IPS DF 6.9 (cell line): ENCODE measurements at regions not wholly inside any gene's neighbourhood (a gene's known extent, or its start where the extent isn't known, plus 50 kb on each side); places are given as distances from the start of the nearest gene placed in this dataset.
"Not testable (repeated sequence)": the region's sequence is repeated elsewhere in the genome, so short reads cannot be mapped to it uniquely, and the experiment has no call there.

Source experiments
- DNase-seq: peaks from one replicate; pipeline ENCODE4 v3.0.0-alpha.2; 2013; ENCODE audit warnings: low read depth, low spot score
- H3K27ac ChIP-seq: one replicate; pipeline ENCODE4 v1.5.1; 2013; ENCODE audit warnings: low read length, control low read depth
- H3K27me3 ChIP-seq: 2 replicates; pipeline ENCODE4 v1.6.1; 2013; ENCODE audit warnings: mild to moderate bottlenecking, low read length; ENCODE audit not compliant: control insufficient read depth, insufficient read depth
- H3K36me3 ChIP-seq: 2 replicates; pipeline ENCODE4 v1.6.1; 2013; ENCODE audit warnings: low read length; ENCODE audit not compliant: control insufficient read depth, insufficient read depth
- H3K4me1 ChIP-seq: 2 replicates; pipeline ENCODE4 v1.6.1; 2013; ENCODE audit warnings: low read length; ENCODE audit not compliant: control insufficient read depth, insufficient read depth
- H3K4me3 ChIP-seq: 2 replicates; pipeline ENCODE4 v1.5.1; 2013; ENCODE audit warnings: mild to moderate bottlenecking, low read length
- H3K9me3 ChIP-seq: 2 replicates; pipeline ENCODE4 v1.6.1; 2013; ENCODE audit warnings: low read length, inconsistent platforms; ENCODE audit not compliant: control insufficient read depth, insufficient read depth
- WGBS: extraction: QIAGEN DNeasy Blood & Tissue Kit; methylation state at CpG from one replicate; pipeline ENCODE4 v1.1.7; 2013; ENCODE audit warnings: mixed read lengths, missing lambda C conversion rate; ENCODE audit not compliant: insufficient read length, insufficient coverage; 5-methylcytosine and 5-hydroxymethylcytosine counted together

- no peaks in the 10 kb centered on the region for H3K9me3 ChIP-seq
- WGBS = no CpG with 5 or more reads among the region's 1 CpG
- DNase-seq = no peak
- no peaks in the 10 kb centered on the region for H3K36me3 ChIP-seq
- H3K27ac ChIP-seq = no peak overlapping the region
- no peaks in the 10 kb centered on the region for H3K27me3 ChIP-seq
- H3K4me3 ChIP-seq = no peak overlapping the region
- no peaks in the 10 kb centered on the region for H3K4me1 ChIP-seq
These were observed 560.6 kb downstream of the TOX3 start for GRCh38 chr16:51986301-51986700.

GRCh38 chr16:51985126-51985525 lies 561.8 kb downstream of the TOX3 start:
- Histone ChIP-seq H3K27ac (no peak overlapping the region), H3K36me3 (no peaks in the 10 kb centered on the region), H3K4me3 (no peak overlapping the region), H3K4me1 (no peaks in the 10 kb centered on the region), H3K9me3 (no peaks in the 10 kb centered on the region), H3K27me3 (no peaks in the 10 kb centered on the region)
- DNase-seq = no peak
- no CpG with 5 or more reads among the region's 2 CpGs for WGBS

- Histone ChIP-seq H3K36me3 (no peaks in the 10 kb centered on the region), H3K27ac (no peak overlapping the region), H3K4me3 (no peak overlapping the region), H3K9me3 (no peaks in the 10 kb centered on the region), H3K4me1 (no peaks in the 10 kb centered on the region), H3K27me3 (no peaks in the 10 kb centered on the region)
- no CpG with 5 or more reads among the region's 2 CpGs for WGBS
- DNase-seq = no peak
These were observed 562.5 kb downstream of the TOX3 start for GRCh38 chr16:51984395-51984794.

GRCh38 chr16:51982715-51983680 lies 563.9 kb downstream of the TOX3 start:
- DNase-seq = peak; percentile 52
- no CpG with 5 or more reads among the region's 11 CpGs for WGBS
- no peak overlapping the region for H3K27ac ChIP-seq

GRCh38 chr16:51981725-51982124 lies 565.2 kb downstream of the TOX3 start:
- no CpG with 5 or more reads among the region's 3 CpGs for WGBS
- H3K36me3 ChIP-seq = no peaks in the 10 kb centered on the region
- no peak overlapping the region for H3K4me3 ChIP-seq
- no peak for DNase-seq
- H3K4me1 ChIP-seq = no peaks in the 10 kb centered on the region
- no peaks in the 10 kb centered on the region for H3K27me3 ChIP-seq
- H3K9me3 ChIP-seq = no peaks in the 10 kb centered on the region
- H3K27ac ChIP-seq = no peak overlapping the region

More at GRCh38 chr16:51982715-51983680, 563.9 kb downstream of the TOX3 start:
- H3K27me3 ChIP-seq = no peaks in the 10 kb centered on the region
- no peaks in the 10 kb centered on the region for H3K9me3 ChIP-seq
- no peaks in the 10 kb centered on the region for H3K4me1 ChIP-seq
- H3K36me3 ChIP-seq = no peaks in the 10 kb centered on the region
- H3K4me3 ChIP-seq = no peak overlapping the region

GRCh38 chr16:51977506-51977905 lies 569.4 kb downstream of the TOX3 start:
- not testable (repeated sequence) for H3K4me1 ChIP-seq, H3K27ac ChIP-seq, H3K4me3 ChIP-seq, DNase-seq, H3K27me3 ChIP-seq, H3K9me3 ChIP-seq, H3K36me3 ChIP-seq
- 100% methylated on average over 1 of the region's 2 CpGs for WGBS

GRCh38 chr16:51971184-51971583 lies 575.8 kb downstream of the TOX3 start:
- WGBS = no CpG with 5 or more reads among the region's 4 CpGs
- no peaks in the 10 kb centered on the region for H3K27me3 ChIP-seq
- no peak overlapping the region for H3K4me3 ChIP-seq
- no peak overlapping the region for H3K27ac ChIP-seq
- no peaks in the 10 kb centered on the region for H3K36me3 ChIP-seq
- peak; percentile 39 for DNase-seq
- H3K4me1 ChIP-seq = 0 out of 2 replicates have a peak, but pooled peaks cover 3% of the 10 kb centered on the region
- no peaks in the 10 kb centered on the region for H3K9me3 ChIP-seq

- Histone ChIP-seq H3K9me3 (no peaks in the 10 kb centered on the region), H3K27me3 (no peaks in the 10 kb centered on the region), H3K27ac (no peak overlapping the region), H3K36me3 (no peaks in the 10 kb centered on the region), H3K4me1 (0 out of 2 replicates have a peak, but pooled peaks cover 3% of the 10 kb centered on the region), H3K4me3 (no peak overlapping the region)
- WGBS = no CpG with 5 or more reads among the region's 1 CpG
- DNase-seq = no peak
These were observed 578.2 kb downstream of the TOX3 start for GRCh38 chr16:51968749-51969148.

GRCh38 chr16:51967646-51968045 lies 579.3 kb downstream of the TOX3 start:
- 0 out of 2 replicates have a peak, but pooled peaks cover 3% of the 10 kb centered on the region for H3K4me1 ChIP-seq
- H3K36me3 ChIP-seq = no peaks in the 10 kb centered on the region
- no peak overlapping the region for H3K27ac ChIP-seq
- DNase-seq = no peak
- no CpG with 5 or more reads among the region's 4 CpGs for WGBS
- no peaks in the 10 kb centered on the region for H3K9me3 ChIP-seq
- no peaks in the 10 kb centered on the region for H3K27me3 ChIP-seq
- H3K4me3 ChIP-seq = no peak overlapping the region

GRCh38 chr16:51960931-51961330 lies 586.0 kb downstream of the TOX3 start:
- Histone ChIP-seq H3K4me1 (no peaks in the 10 kb centered on the region), H3K4me3 (no peak overlapping the region), H3K27me3 (no peaks in the 10 kb centered on the region), H3K27ac (no peak overlapping the region), H3K9me3 (no peaks in the 10 kb centered on the region), H3K36me3 (no peaks in the 10 kb centered on the region)
- WGBS = no CpG with 5 or more reads among the region's 4 CpGs
- no peak for DNase-seq
